ENCODE measurements at regions not wholly inside any gene's neighbourhood (a gene's known extent, or its start where the extent isn't known, plus 50 kb on each side); places are given as distances from the start of the nearest gene placed in this dataset.

GRCh38 chr6:4625557-4625956 is 150.6 kb upstream of the CDYL start:
- H3K27ac ChIP-seq, result no peak overlapping the region
- TF ChIP-seq, protein P1, sequence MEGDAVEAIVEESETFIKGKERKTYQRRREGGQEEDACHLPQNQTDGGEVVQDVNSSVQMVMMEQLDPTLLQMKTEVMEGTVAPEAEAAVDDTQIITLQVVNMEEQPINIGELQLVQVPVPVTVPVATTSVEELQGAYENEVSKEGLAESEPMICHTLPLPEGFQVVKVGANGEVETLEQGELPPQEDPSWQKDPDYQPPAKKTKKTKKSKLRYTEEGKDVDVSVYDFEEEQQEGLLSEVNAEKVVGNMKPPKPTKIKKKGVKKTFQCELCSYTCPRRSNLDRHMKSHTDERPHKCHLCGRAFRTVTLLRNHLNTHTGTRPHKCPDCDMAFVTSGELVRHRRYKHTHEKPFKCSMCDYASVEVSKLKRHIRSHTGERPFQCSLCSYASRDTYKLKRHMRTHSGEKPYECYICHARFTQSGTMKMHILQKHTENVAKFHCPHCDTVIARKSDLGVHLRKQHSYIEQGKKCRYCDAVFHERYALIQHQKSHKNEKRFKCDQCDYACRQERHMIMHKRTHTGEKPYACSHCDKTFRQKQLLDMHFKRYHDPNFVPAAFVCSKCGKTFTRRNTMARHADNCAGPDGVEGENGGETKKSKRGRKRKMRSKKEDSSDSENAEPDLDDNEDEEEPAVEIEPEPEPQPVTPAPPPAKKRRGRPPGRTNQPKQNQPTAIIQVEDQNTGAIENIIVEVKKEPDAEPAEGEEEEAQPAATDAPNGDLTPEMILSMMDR (conservative IDR thresholded peaks at IDR 0.05), result no peak

DNA sequence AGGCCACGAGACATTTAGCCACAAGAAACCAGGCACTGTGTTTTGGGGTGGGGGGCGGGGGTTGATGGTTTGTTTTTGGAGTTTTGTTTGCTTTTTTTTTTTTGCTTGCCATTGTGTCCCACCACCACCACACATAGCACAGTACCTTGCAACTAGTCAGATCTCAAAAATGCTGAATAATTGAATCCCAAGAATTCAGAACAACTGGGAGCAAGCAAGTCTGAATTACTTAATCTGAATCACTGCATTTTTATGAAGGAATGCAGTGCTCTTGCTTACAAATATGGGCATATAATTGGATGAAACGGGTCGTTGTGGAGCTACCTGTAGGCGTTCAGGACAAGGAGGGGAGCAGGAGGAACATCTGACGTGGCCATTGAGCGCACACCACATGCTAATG is 151.5 kb upstream of the CDYL start:
- TF ChIP-seq, protein P1 (conservative IDR thresholded peaks at IDR 0.05), result no peak
- no peak overlapping the region for H3K27ac ChIP-seq

DNA sequence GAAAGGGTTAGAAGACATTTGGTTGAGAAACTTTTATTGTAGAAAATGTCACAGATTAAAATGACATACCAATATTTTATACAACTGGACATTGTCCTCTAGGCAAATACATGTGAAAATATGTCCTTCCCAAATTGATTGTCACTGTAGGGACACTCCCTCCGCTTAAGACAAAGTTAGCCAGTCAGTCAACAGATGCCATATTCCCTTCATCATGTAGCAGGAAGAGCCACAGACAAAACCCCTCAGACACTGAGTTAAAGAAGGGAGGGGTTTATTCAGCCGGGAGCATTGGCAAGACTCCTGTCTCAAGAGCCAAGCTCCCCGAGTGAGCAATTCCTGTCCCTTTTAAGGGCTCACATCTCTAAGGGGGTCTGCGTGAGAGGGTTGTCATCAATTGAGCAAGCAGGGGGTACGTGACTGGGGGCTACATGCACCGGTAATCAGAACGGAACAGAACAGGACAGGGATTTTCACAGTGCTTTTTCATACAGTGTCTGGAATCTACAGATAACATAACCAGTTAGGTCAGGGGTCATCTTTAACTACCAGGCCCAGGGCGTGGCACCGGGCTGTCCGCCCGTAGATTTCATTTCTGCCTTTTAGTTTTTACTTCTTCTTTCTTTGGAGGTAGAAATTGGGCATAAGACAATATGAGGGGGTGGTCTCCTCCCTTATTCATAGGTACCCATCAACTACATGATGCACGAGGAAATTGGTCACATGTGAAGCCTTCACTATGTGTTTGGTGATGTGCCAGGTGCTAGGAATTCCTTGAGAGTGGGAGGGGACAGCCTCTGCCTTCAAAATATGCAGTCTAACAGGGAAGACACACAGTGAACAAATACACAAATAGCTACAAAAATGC is 155.7 kb upstream of the CDYL start:
- TF ChIP-seq, protein P1 (conservative IDR thresholded peaks at IDR 0.05), result no peak
- no peak overlapping the region for H3K27ac ChIP-seq

- TF ChIP-seq, protein P1 (conservative IDR thresholded peaks at IDR 0.05), result no peak
Observed at GRCh38 chr6:4616311-4616710, 159.9 kb upstream of the CDYL start.

GRCh38 chr6:4615891-4616290 is 160.3 kb upstream of the CDYL start:
- TF ChIP-seq, protein P1 (conservative IDR thresholded peaks at IDR 0.05), result no peak
- H3K27ac ChIP-seq, result no peak overlapping the region

More at GRCh38 chr6:4616311-4616710, 159.9 kb upstream of the CDYL start:
- no peak overlapping the region for H3K27ac ChIP-seq

- TF ChIP-seq, protein P1 (conservative IDR thresholded peaks at IDR 0.05), result no peak
- no peak overlapping the region for H3K27ac ChIP-seq
Observed at GRCh38 chr6:4615231-4615630, 161.0 kb upstream of the CDYL start.

- no peak overlapping the region for H3K27ac ChIP-seq
- TF ChIP-seq, protein P1 (conservative IDR thresholded peaks at IDR 0.05), result no peak
Observed at GRCh38 chr6:4614637-4615036, 161.6 kb upstream of the CDYL start.

Measured in VCaP (cell line).